ENCODE measurements at regions not wholly inside any gene's neighbourhood (a gene's known extent, or its start where the extent isn't known, plus 50 kb on each side); places are given as distances from the start of the nearest gene placed in this dataset.

- TF ChIP-seq POLR2AphosphoS5 (IDR thresholded peaks at IDR 0.05; ENCODE audit: insufficient read depth, low read depth, low read length), result no peak
- TF ChIP-seq, protein P1, sequence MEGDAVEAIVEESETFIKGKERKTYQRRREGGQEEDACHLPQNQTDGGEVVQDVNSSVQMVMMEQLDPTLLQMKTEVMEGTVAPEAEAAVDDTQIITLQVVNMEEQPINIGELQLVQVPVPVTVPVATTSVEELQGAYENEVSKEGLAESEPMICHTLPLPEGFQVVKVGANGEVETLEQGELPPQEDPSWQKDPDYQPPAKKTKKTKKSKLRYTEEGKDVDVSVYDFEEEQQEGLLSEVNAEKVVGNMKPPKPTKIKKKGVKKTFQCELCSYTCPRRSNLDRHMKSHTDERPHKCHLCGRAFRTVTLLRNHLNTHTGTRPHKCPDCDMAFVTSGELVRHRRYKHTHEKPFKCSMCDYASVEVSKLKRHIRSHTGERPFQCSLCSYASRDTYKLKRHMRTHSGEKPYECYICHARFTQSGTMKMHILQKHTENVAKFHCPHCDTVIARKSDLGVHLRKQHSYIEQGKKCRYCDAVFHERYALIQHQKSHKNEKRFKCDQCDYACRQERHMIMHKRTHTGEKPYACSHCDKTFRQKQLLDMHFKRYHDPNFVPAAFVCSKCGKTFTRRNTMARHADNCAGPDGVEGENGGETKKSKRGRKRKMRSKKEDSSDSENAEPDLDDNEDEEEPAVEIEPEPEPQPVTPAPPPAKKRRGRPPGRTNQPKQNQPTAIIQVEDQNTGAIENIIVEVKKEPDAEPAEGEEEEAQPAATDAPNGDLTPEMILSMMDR (IDR thresholded peaks at IDR 0.05; ENCODE audit: extremely low read depth in 1 of 2, insufficient read depth in 1 of 2, low read depth in 1 of 2, low read length in 2 of 2), result no peak
- TF ChIP-seq JUN (IDR thresholded peaks at IDR 0.05; ENCODE audit: borderline replicate concordance, insufficient read depth, insufficient read length, low read depth), result no peak
- TF ChIP-seq EZH2 (IDR thresholded peaks at IDR 0.05; ENCODE audit: borderline replicate concordance, low read depth, low read length, severe bottlenecking), result no peak
Measured at GRCh38 chr14:83085136-83085535, 1551.5 kb upstream of the SEL1L start.
